ENCODE measurements at regions not wholly inside any gene's neighbourhood (a gene's known extent, or its start where the extent isn't known, plus 50 kb on each side); places are given as distances from the start of the nearest gene placed in this dataset.

DNA sequence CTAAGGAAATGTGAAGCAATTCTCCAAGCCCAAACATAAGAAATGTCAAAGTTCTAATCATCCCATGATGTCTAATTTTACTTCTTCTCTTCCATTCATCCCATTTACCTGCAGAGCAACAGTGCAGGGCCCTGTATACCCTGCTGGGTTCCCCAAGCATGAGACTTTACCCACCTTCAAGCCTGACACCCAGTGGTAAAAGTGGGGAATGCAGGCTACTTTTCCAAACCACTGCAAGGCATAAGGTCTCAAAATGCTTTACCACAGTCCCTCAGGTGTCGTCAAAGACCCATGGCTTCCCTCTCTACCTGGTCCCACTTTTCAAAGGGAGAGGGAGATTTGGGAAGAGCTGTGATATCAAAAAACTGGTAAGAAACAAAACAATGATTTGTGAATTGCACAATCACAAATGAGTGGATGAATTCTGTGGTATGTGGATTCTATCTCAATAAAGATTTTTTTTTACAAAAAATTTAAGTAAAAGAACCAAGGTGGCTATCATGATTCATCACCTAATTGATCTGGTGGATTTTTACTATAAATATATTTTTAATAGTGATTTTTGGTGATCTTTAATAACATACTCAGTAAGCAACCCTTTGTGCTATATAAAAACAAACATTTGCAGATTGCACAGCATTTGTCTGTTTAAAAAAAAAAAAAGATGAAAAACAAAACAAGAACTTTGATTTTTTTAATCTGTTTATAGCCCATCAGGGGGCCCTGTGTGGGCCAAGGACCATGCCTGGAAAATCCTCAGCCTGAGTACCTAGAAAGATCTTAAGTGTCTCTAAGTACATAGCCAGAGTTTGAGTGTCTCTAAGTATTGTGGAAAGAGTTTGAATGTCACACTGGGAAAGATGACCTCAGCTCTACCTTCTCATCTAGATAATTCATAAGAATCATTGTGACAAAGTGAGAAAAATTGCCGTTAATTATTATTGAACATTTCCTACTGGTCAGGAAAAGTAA, 73.1 kb upstream of the GJB5 start:
- Histone ChIP-seq H3K4me1 (peaks cover 14 to 26% (median 17%) of the 10 kb centered on the region in 10 experiments), H3K9ac (no peak overlapping the region), H3K27me3 (no peaks in the 10 kb centered on the region), H3K36me3 (no peaks in the 10 kb centered on the region), H3K4me3 (no peak overlapping the region), H3K9me3 (replicated peaks in 1 of 11) (peaks cover 21 to 45% (median 35%) of the 10 kb centered on the region in 11 experiments), H4K20me1 (no peaks in the 10 kb centered on the region), H3K4me2 (no peak overlapping the region), H3K27ac (no peak overlapping the region)
- TF ChIP-seq Cebpa-rat (IDR thresholded peaks at IDR 0.05): no peak

DNA sequence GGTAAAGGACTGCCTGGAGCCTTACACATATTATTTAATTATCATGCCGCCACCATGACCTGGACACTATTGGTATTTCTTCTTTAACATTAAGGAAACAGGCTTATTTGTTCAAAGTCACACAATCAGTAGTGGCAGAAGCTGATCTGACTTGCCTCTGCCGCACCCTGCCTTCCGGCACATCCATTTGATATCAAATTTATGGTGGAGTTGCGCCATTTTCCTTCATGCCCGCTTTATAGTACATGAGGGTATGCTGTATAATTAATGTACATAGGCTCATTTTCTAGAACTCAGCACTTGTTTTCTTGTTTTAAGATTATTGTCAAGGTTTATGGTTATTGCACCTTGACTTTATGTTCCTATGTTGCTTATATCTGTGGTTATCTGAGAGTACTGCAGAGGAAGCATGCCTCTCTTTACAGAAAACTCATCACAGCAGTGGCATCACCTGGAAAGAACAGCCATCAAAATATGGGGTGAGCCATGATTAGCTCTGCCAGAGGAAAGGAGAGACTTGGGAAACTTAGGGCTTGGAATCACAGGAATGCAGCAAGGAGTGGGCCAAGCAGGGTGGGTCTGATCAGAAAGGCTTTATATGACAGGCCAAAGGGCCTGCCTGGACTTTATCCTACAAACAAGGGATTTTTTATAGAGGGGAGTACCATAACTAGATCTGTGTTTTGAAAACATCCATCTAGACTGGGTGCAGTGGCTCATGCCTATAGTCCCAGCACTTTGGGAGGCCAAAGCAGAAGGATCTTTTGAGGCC, 72.2 kb upstream of the GJB5 start:
- Histone ChIP-seq H4K20me1 (no peaks in the 10 kb centered on the region), H3K4me2 (0 out of 22 replicates have a peak overlapping the region, but pooled peaks of 1 of the 11 experiments have one; percentile 80), H3K27ac (no peak overlapping the region), H3K9ac (no peak overlapping the region), H3K27me3 (no peaks in the 10 kb centered on the region), H3K36me3 (no peaks in the 10 kb centered on the region), H3K4me3 (no peak overlapping the region), H3K4me1 (peaks cover 14 to 26% (median 17%) of the 10 kb centered on the region in 10 experiments), H3K9me3 (replicated peaks in 1 of 11) (peaks cover 21 to 52% (median 35%) of the 10 kb centered on the region in 11 experiments)
- TF ChIP-seq Cebpa-rat (IDR thresholded peaks at IDR 0.05): no peak

DNA sequence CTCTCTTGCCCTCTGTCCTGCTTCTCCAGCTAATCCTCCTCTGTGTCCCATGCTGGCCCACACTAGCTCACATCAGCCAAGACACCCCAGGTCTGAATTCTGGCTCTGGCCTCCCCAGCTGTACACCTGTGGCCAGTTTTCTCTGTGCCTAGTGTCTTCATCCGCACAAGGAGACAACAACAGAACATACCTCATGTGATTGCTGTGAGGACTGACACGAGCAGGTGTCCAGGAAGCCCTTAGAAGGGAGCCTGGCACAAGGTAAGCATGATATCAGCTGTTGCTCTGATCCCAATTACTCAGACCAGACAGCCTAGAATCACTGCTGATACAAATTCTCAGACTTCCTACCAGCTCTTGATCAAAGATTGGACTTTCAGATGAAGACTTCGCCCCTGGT, 71.2 kb upstream of the GJB5 start:
- peaks cover 21 to 44% (median 32%) of the 10 kb centered on the region in 11 experiments for H3K9me3 ChIP-seq (replicated peaks in 1 of 11)
- H3K4me2 ChIP-seq: peak overlapping the region; percentile 40 to 80 (median 58)
- 0 out of 22 replicates have a peak overlapping the region, but pooled peaks of 2 of the 11 experiments have one; percentile 3 to 7 for H3K9ac ChIP-seq
- no peaks in the 10 kb centered on the region for H3K27me3 ChIP-seq
- no peaks in the 10 kb centered on the region for H4K20me1 ChIP-seq
- peaks cover 14 to 26% (median 17%) of the 10 kb centered on the region in 10 experiments for H3K4me1 ChIP-seq
- no peak overlapping the region for H3K4me3 ChIP-seq
- peak overlapping the region in 1 of 11 experiments; percentile 1; a peak in 1 of 22 replicates for H3K27ac ChIP-seq
- no peak for TF ChIP-seq Cebpa-rat (IDR thresholded peaks at IDR 0.05)
- H3K36me3 ChIP-seq: no peaks in the 10 kb centered on the region

DNA sequence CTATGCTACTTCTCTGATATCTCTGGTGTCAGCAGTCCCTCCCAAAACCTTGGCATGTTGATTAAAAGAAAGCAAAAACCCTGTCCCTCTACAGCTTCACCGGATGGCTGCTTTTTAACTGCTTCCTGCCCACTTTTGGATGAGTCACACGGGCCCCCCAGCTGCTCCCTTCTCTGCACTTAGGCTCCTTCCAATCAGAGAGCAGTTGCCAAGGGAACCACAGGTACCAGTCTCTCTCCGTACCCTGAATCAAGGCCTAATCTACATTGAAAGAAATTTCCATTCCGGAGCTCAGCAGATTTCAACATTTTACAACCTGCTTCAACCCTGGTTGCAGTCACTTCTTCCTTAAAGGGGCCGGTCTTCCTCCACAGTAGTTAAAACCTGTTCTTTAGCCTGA, 70.6 kb upstream of the GJB5 start:
- H4K20me1 ChIP-seq: no peaks in the 10 kb centered on the region
- H3K4me3 ChIP-seq: no peak overlapping the region
- H3K27me3 ChIP-seq: no peaks in the 10 kb centered on the region
- H3K27ac ChIP-seq: peak overlapping the region in 1 of 11 experiments; percentile 1; a peak in 1 of 22 replicates
- peak overlapping the region; percentile 40 to 80 (median 58) for H3K4me2 ChIP-seq
- H3K36me3 ChIP-seq: no peaks in the 10 kb centered on the region
- TF ChIP-seq Cebpa-rat (IDR thresholded peaks at IDR 0.05): no peak
- H3K4me1 ChIP-seq: peaks cover 14 to 26% (median 17%) of the 10 kb centered on the region in 10 experiments
- no peak overlapping the region for H3K9ac ChIP-seq
- H3K9me3 ChIP-seq (replicated peaks in 1 of 11): peaks cover 20 to 38% (median 27%) of the 10 kb centered on the region in 11 experiments

DNA sequence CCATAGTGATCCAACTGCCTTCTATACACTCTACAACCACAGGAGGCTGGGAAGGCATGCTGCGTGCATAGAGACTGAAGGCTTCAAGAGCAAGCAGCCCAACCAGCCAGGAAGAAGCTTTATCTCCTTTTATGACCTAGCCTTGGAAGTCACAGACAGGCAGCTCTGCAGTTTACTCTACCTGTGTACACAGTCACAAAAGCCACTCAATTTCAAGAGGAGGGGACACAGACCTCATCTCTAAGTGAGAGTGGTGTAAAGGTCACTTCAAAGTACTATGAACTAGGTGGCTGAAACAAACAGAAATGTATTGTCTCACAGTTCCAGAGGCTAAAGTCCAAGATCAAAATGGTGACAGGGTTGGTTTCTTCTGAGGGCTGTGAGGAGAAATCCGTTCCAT, 69.6 kb upstream of the GJB5 start:
- no peak for TF ChIP-seq Cebpa-rat (IDR thresholded peaks at IDR 0.05)
- no peaks in the 10 kb centered on the region for H4K20me1 ChIP-seq
- H3K27me3 ChIP-seq: no peaks in the 10 kb centered on the region

DNA sequence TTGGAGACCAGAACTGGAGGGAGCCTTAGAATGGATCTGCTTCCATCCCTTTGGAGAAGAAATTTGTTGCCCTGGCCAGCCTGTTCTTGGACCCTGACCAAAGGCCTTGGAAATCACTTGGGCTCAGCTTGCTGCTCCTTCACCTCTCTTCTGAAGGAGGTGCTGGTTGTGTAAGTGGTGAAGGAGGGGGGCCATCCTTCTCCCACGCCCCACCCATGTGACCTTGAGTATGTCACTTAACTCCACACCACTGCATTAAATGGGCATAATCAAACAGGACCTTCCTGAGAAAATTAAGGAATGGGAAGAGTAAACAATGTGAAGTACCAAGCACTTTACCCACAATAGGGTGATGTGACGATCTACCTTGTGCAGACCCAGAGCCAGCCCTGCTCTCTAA, 68.3 kb upstream of the GJB5 start:
- Histone ChIP-seq H3K4me2 (no peak overlapping the region), H4K20me1 (no peaks in the 10 kb centered on the region), H3K4me3 (no peak overlapping the region), H3K9me3 (replicated peaks in 1 of 11) (peaks cover 8 to 26% (median 15%) of the 10 kb centered on the region in 11 experiments; a peak in 19 of 22 replicates), H3K36me3 (no peaks in the 10 kb centered on the region), H3K4me1 (peaks cover 13 to 18% (median 17%) of the 10 kb centered on the region in 10 experiments), H3K27me3 (no peaks in the 10 kb centered on the region), H3K27ac (no peak overlapping the region), H3K9ac (no peak overlapping the region)
- TF ChIP-seq Cebpa-rat (IDR thresholded peaks at IDR 0.05): no peak

More for the DNA sequence above, 69.6 kb upstream of the GJB5 start:
- Histone ChIP-seq H3K9me3 (replicated peaks in 1 of 11) (peaks cover 11 to 28% (median 18%) of the 10 kb centered on the region in 11 experiments; a peak in 20 of 22 replicates), H3K9ac (no peak overlapping the region), H3K27ac (no peak overlapping the region), H3K4me1 (peaks cover 14 to 18% (median 17%) of the 10 kb centered on the region in 10 experiments), H3K4me3 (no peak overlapping the region), H3K36me3 (no peaks in the 10 kb centered on the region), H3K4me2 (no peak overlapping the region)

DNA sequence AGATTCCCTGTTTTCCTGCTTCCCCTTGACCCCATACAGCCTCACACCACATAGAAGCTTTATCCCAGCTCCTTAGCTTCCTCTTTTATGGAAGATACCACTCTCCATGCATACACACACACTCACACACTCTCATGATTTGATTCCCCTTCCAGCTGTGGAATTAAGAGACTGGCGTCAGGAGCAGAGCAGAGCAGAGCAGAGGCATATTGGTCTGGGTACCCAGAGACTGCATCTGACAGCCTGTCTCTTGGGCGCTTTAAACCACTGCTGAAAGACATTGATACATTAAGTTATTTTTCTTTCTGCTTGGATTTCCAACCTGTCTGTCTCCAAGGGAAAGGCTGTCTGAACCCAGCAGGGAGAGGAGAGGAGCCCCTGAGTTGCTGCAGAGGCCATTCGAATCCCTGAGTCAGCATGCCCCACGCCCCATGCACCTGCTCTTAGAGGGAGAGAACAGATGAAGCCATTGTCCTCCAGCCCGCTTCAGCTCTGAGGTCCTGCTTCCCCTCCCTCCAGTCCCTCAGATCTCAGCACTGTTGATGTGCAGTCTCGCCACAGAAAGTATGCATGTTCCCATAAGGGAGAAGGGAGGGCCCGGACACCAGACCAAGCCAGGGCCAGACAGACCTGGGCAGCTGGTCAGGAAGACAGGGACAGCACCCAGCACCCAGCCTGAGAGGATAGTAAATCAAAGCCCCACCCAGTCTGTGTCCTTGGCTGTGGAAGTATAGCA, 66.7 kb upstream of the GJB5 start:
- Histone ChIP-seq H3K4me2 (no peak overlapping the region), H3K4me3 (no peak overlapping the region), H3K27ac (no peak overlapping the region), H3K9me3 (replicated peaks in 1 of 11) (peaks cover 8 to 26% (median 15%) of the 10 kb centered on the region in 11 experiments; a peak in 19 of 22 replicates), H4K20me1 (no peaks in the 10 kb centered on the region), H3K27me3 (no peaks in the 10 kb centered on the region), H3K36me3 (no peaks in the 10 kb centered on the region), H3K9ac (no peak overlapping the region), H3K4me1 (peaks cover 13 to 17% (median 16%) of the 10 kb centered on the region in 10 experiments)
- no peak for TF ChIP-seq Cebpa-rat (IDR thresholded peaks at IDR 0.05)

DNA sequence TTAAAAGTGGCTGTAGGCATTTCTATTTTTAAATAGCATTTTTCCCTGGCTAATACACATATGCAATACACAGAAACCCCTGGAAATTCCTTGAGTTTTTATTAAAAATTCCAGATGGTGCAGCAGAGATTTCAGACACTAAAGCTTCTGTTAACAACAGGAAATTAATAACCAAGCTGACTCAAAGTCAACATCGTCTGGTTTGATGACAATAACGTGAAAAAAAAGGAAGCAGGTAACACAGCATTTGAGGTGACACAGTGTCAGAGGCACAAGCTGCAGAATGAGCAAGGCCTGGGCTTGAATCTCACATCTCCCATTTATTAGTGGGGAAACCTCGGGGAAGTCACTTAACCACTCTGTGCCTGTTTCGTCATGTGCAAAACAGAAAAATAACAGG, 64.6 kb upstream of the GJB5 start:
- H3K4me1 ChIP-seq: no peaks in the 10 kb centered on the region
- H3K9ac ChIP-seq: no peak overlapping the region
- no peak for TF ChIP-seq Cebpa-rat (IDR thresholded peaks at IDR 0.05)
- no peak overlapping the region for H3K27ac ChIP-seq
- H3K4me2 ChIP-seq: no peak overlapping the region
- H4K20me1 ChIP-seq: no peaks in the 10 kb centered on the region
- H3K4me3 ChIP-seq: no peak overlapping the region
- peaks cover 8 to 22% (median 14%) of the 10 kb centered on the region in 11 experiments; a peak in 19 of 22 replicates for H3K9me3 ChIP-seq (replicated peaks in 1 of 11)
- H3K36me3 ChIP-seq: no peaks in the 10 kb centered on the region
- H3K27me3 ChIP-seq: no peaks in the 10 kb centered on the region

Data from BLaER1 treated with 17β-estradiol and CSF1 and Interleukin-3, amounts not matched to agents 10 nM and 100 nM (cell line).